Ishikawa (cell line): ENCODE measurements at regions not wholly inside any gene's neighbourhood (a gene's known extent, or its start where the extent isn't known, plus 50 kb on each side); places are given as distances from the start of the nearest gene placed in this dataset.

Source experiments
- CEBPB ChIP-seq: IDR thresholded peaks from 2 replicates; pipeline ENCODE4 v1.6.1; 2012
- CREB1 ChIP-seq: IDR thresholded peaks from 2 replicates; pipeline ENCODE4 v1.6.1; 2012; ENCODE audit warnings: low read depth
- EGR1 ChIP-seq: IDR thresholded peaks from 2 replicates; pipeline ENCODE4 v1.6.1; 2012
- EP300 ChIP-seq: IDR thresholded peaks from 2 replicates; pipeline ENCODE4 v1.6.1; 2012; ENCODE audit warnings: borderline replicate concordance
- FOXM1 ChIP-seq: IDR thresholded peaks from 2 replicates; pipeline ENCODE4 v1.6.1; 2012; ENCODE audit warnings: low read depth, borderline replicate concordance
- NFIC ChIP-seq: IDR thresholded peaks from 2 replicates; pipeline ENCODE4 v1.6.1; 2012
- RAD21 ChIP-seq: IDR thresholded peaks from 2 replicates; pipeline ENCODE4 v1.6.1; 2012; ENCODE audit warnings: low read depth
- TAF1 ChIP-seq: IDR thresholded peaks from 2 replicates; pipeline ENCODE4 v1.6.1; 2012; ENCODE audit warnings: low read depth, mild to moderate bottlenecking
- TCF12 ChIP-seq: IDR thresholded peaks from 2 replicates; pipeline ENCODE4 v1.6.1; 2012; ENCODE audit warnings: low read depth
- TEAD4 ChIP-seq: IDR thresholded peaks from 2 replicates; pipeline ENCODE4 v1.6.1; 2012
- YY1 ChIP-seq: IDR thresholded peaks from 2 replicates; pipeline ENCODE4 v1.6.1; 2012; ENCODE audit warnings: low read depth
- ZBTB7A ChIP-seq: IDR thresholded peaks from 2 replicates; pipeline ENCODE4 v1.6.1; 2012; ENCODE audit warnings: low read depth
- TF ChIP-seq, protein P1 (sequence below): IDR thresholded peaks from 2 replicates; pipeline ENCODE4 v1.6.1; 2012
- TF ChIP-seq, protein P2 (sequence below): IDR thresholded peaks from 2 replicates; pipeline ENCODE4 v1.6.1; 2012
- TF ChIP-seq, protein P3 (sequence below): IDR thresholded peaks from 2 replicates; pipeline ENCODE4 v1.6.1; 2012; ENCODE audit warnings: low read depth, mild to moderate bottlenecking

DNA sequence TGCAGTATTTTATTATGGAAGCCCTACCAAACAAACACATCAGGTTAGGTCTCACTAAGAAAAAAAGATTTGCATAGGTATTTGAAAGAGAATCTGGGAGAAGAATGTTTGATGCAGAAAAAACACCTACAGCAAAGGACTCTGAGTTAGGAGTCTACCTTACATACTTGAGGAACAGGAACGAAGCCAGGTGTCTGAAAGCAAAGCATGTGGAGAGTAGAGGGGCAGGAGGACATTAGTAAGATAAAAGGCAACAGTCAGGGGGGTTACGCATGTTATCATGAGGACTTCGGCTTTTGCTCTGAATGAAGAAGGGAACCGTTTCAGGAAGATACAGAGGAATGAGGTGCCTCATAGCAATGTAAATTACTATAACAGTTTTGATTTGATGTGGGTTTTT is 87.9 kb upstream of the PTER start:
- TF ChIP-seq NFIC (no peak), CREB1 (no peak), YY1 (no peak), TCF12 (no peak), EP300 (no peak), TAF1 (no peak), ZBTB7A (no peak), CEBPB (no peak), TEAD4 (no peak), FOXM1 (no peak), RAD21 (no peak), EGR1 (no peak)
- TF ChIP-seq, protein P1, sequence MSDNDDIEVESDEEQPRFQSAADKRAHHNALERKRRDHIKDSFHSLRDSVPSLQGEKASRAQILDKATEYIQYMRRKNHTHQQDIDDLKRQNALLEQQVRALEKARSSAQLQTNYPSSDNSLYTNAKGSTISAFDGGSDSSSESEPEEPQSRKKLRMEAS: no peak
- TF ChIP-seq, protein P2, sequence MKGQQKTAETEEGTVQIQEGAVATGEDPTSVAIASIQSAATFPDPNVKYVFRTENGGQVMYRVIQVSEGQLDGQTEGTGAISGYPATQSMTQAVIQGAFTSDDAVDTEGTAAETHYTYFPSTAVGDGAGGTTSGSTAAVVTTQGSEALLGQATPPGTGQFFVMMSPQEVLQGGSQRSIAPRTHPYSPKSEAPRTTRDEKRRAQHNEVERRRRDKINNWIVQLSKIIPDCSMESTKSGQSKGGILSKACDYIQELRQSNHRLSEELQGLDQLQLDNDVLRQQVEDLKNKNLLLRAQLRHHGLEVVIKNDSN: no peak
- TF ChIP-seq, protein P3, sequence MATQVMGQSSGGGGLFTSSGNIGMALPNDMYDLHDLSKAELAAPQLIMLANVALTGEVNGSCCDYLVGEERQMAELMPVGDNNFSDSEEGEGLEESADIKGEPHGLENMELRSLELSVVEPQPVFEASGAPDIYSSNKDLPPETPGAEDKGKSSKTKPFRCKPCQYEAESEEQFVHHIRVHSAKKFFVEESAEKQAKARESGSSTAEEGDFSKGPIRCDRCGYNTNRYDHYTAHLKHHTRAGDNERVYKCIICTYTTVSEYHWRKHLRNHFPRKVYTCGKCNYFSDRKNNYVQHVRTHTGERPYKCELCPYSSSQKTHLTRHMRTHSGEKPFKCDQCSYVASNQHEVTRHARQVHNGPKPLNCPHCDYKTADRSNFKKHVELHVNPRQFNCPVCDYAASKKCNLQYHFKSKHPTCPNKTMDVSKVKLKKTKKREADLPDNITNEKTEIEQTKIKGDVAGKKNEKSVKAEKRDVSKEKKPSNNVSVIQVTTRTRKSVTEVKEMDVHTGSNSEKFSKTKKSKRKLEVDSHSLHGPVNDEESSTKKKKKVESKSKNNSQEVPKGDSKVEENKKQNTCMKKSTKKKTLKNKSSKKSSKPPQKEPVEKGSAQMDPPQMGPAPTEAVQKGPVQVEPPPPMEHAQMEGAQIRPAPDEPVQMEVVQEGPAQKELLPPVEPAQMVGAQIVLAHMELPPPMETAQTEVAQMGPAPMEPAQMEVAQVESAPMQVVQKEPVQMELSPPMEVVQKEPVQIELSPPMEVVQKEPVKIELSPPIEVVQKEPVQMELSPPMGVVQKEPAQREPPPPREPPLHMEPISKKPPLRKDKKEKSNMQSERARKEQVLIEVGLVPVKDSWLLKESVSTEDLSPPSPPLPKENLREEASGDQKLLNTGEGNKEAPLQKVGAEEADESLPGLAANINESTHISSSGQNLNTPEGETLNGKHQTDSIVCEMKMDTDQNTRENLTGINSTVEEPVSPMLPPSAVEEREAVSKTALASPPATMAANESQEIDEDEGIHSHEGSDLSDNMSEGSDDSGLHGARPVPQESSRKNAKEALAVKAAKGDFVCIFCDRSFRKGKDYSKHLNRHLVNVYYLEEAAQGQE: no peak

DNA sequence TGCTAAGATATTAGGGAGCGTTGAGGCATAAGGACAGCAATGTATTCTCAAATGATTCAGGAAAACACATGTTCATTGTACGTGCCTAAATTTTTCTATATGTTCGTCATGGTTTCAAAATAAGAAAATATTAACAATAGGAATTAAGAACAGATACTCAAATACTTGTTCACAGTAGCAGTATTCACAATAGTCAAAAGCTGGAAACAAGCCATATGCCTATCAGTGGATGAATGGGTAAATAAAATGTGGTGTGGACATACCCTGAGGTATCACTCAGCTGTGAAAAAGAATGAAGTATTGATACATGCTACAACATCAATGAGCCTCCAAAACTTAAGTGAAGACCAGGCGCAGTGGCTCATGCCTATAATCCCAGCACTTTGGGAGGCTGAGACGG is 84.7 kb upstream of the PTER start:
- TF ChIP-seq, protein P1: no peak
- TF ChIP-seq FOXM1 (no peak), TAF1 (no peak), TCF12 (no peak)

DNA sequence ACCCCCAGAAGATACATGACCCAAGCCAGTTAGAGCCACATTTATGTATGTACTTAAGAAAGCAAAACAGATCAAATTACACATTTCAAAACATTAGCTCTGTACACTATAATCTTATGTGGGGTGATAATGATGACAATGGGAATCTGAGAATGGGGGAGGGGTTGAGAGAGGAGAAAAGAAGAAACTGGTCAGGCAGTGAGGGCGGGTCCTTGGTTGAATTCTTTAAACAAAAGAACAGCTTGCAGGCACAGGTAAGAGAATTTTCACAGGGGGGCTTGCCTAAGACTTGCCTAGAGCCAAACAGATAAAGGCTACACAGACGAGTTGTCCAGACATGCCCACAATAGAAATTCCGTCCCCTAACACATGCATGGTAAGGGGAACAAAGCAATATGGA is 76.8 kb upstream of the PTER start:
- TF ChIP-seq TAF1 (no peak), EGR1 (no peak), ZBTB7A (no peak), NFIC (no peak), TCF12 (no peak), FOXM1 (no peak), CREB1 (no peak), RAD21 (no peak), TEAD4 (no peak), YY1 (no peak), EP300 (no peak), CEBPB (no peak)
- TF ChIP-seq, protein P3: no peak
- TF ChIP-seq, protein P2: no peak
- TF ChIP-seq, protein P1: no peak

DNA sequence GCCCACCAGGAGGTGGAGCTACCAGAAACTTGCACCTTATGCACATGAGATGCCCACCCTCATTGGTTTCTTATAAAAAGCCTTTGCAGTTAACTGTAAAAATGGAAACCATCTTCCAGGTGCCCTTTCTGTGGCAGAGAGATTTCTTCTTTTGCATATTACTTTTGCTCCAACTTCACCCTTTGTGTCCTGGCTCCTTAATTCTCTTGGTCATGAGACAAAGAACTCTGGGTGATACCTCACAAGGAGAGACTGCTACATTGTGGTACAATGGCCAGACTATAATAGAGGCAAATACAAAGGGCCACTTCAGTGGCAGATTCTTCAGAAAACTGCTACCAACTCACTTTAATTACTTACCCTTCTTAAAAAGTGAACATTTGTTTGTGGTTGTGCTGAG is 76.4 kb upstream of the PTER start:
- TF ChIP-seq, protein P2: no peak
- TF ChIP-seq TEAD4 (no peak), CREB1 (no peak), FOXM1 (no peak), TCF12 (no peak), YY1 (no peak), RAD21 (no peak), CEBPB (no peak), NFIC (no peak), ZBTB7A (no peak), EP300 (no peak), TAF1 (no peak), EGR1 (no peak)
- TF ChIP-seq, protein P1: no peak
- TF ChIP-seq, protein P3: no peak
